H9 (cell line): ENCODE measurements at regions not wholly inside any gene's neighbourhood (a gene's known extent, or its start where the extent isn't known, plus 50 kb on each side); places are given as distances from the start of the nearest gene placed in this dataset.

ENCODE experiments used
- DNase-seq: peaks from one replicate; pipeline ENCODE4 v3.0.0-alpha.2; 2017
- H2AFZ ChIP-seq: one replicate; pipeline ENCODE4 v1.6.1; 2013; ENCODE audit warnings: mild to moderate bottlenecking, low read length, control low read depth, moderate library complexity
- H2AK5ac ChIP-seq: 2 replicates; pipeline ENCODE4 v1.6.1; 2013; ENCODE audit warnings: low read length, control low read depth, mixed read lengths; ENCODE audit not compliant: insufficient read length
- H2BK120ac ChIP-seq: one replicate; pipeline ENCODE4 v1.6.1; 2013; ENCODE audit warnings: low read depth, mild to moderate bottlenecking, low read length, control low read depth, inconsistent platforms; ENCODE audit not compliant: poor library complexity, severe bottlenecking
- H2BK12ac ChIP-seq: 2 replicates; pipeline ENCODE4 v1.6.1; 2013; ENCODE audit warnings: low read length, control low read depth, mixed read lengths, low read depth; ENCODE audit not compliant: insufficient read length
- H2BK15ac ChIP-seq: 2 replicates; pipeline ENCODE4 v1.6.1; 2013; ENCODE audit warnings: low read depth, low read length, control low read depth
- H2BK20ac ChIP-seq: one replicate; pipeline ENCODE4 v1.6.1; 2013; ENCODE audit warnings: low read depth, mild to moderate bottlenecking, low read length, control low read depth, inconsistent platforms; ENCODE audit not compliant: poor library complexity, severe bottlenecking
- H2BK5ac ChIP-seq: 2 replicates; pipeline ENCODE4 v1.6.1; 2013; ENCODE audit warnings: low read length, control low read depth, mixed read lengths; ENCODE audit not compliant: insufficient read length
- H3K14ac ChIP-seq: 2 replicates; pipeline ENCODE4 v1.6.1; 2013; ENCODE audit warnings: low read length, control low read depth; ENCODE audit not compliant: insufficient read depth
- H3K18ac ChIP-seq: 2 replicates; pipeline ENCODE4 v1.6.1; 2013; ENCODE audit warnings: low read depth, mild to moderate bottlenecking, mixed read lengths, low read length, control low read depth; ENCODE audit not compliant: insufficient read length
- H3K23ac ChIP-seq: 2 replicates; pipeline ENCODE4 v1.6.1; 2013; ENCODE audit warnings: low read length, control low read depth, mixed read lengths, low read depth; ENCODE audit not compliant: insufficient read length
- H3K23me2 ChIP-seq: 2 replicates; pipeline ENCODE4 v1.6.1; 2013; ENCODE audit warnings: low read depth, mild to moderate bottlenecking, mixed read lengths, low read length, control low read depth; ENCODE audit not compliant: insufficient read length, poor library complexity, severe bottlenecking
- H3K27ac ChIP-seq: 2 replicates; pipeline ENCODE4 v1.5.1; 2013; ENCODE audit warnings: low read length, control low read depth, mixed read lengths, low read depth; ENCODE audit not compliant: insufficient read length
- H3K27me3 ChIP-seq: 2 replicates; pipeline ENCODE4 v1.6.1; 2013; ENCODE audit warnings: low read length, control low read depth, inconsistent platforms; ENCODE audit not compliant: insufficient read depth
- H3K4ac ChIP-seq: 2 replicates; pipeline ENCODE4 v1.6.1; 2013; ENCODE audit warnings: low read depth, mild to moderate bottlenecking, control low read depth, inconsistent platforms, low read length, moderate library complexity
- H3K4me1 ChIP-seq: 2 replicates; pipeline ENCODE4 v1.6.1; 2013; ENCODE audit warnings: low read length, control low read depth, inconsistent platforms; ENCODE audit not compliant: insufficient read depth
- H3K4me2 ChIP-seq: 2 replicates; pipeline ENCODE4 v1.6.1; 2013; ENCODE audit warnings: low read length, control low read depth, mixed read lengths; ENCODE audit not compliant: insufficient read length, insufficient read depth
- H3K56ac ChIP-seq: 2 replicates; pipeline ENCODE4 v1.6.1; 2013; ENCODE audit warnings: low read depth, mild to moderate bottlenecking, mixed read lengths, low read length, control low read depth; ENCODE audit not compliant: insufficient read length
- H3K79me1 ChIP-seq: 2 replicates; pipeline ENCODE4 v1.6.1; 2013; ENCODE audit warnings: low read depth, mild to moderate bottlenecking, moderate library complexity, low read length, control low read depth, inconsistent platforms; ENCODE audit not compliant: insufficient read depth, poor library complexity, severe bottlenecking
- H3K79me2 ChIP-seq: 2 replicates; pipeline ENCODE4 v1.6.1; 2013; ENCODE audit warnings: low read length, control low read depth, inconsistent platforms; ENCODE audit not compliant: insufficient read depth
- H3K9ac ChIP-seq: 2 replicates; pipeline ENCODE4 v1.6.1; 2013; ENCODE audit warnings: low read length, control low read depth, mixed read lengths; ENCODE audit not compliant: insufficient read length; ENCODE audit errors: extremely low read depth
- H3K9me3 ChIP-seq: one replicate; pipeline ENCODE4 v1.6.1; 2013; ENCODE audit warnings: low read depth, low read length, inconsistent platforms; ENCODE audit not compliant: control insufficient read depth
- H3T11ph ChIP-seq: one replicate; pipeline ENCODE4 v1.6.1; 2013; ENCODE audit warnings: mild to moderate bottlenecking, low read length, control low read depth, inconsistent platforms
- H4K20me1 ChIP-seq: one replicate; pipeline ENCODE4 v1.6.1; 2013; ENCODE audit not compliant: control insufficient read depth, insufficient read length, insufficient read depth
- H4K5ac ChIP-seq: 2 replicates; pipeline ENCODE4 v1.6.1; 2013; ENCODE audit warnings: low read depth, mild to moderate bottlenecking, mixed read lengths, low read length, control low read depth; ENCODE audit not compliant: insufficient read length
- H4K8ac ChIP-seq: replicated peaks from 2 replicates; pipeline ENCODE4 v1.6.1; 2013; ENCODE audit warnings: low read length, control low read depth, mixed read lengths, low read depth; ENCODE audit not compliant: insufficient read length
- H4K91ac ChIP-seq: 2 replicates; pipeline ENCODE4 v1.6.1; 2013; ENCODE audit warnings: low read depth, mild to moderate bottlenecking, moderate library complexity, mixed read lengths, low read length, control low read depth; ENCODE audit not compliant: insufficient read length
- H3K27ac Mint-ChIP-seq, 3 experiments: 2 replicates in 2 of 3; 3 replicates in 1 of 3; pipeline ENCODE4 v1.8.0; 2020 to 2021; ENCODE audit warnings: mixed read lengths in 3 of 3, mild to moderate bottlenecking in 1 of 3, moderate library complexity in 1 of 3
- H3K27me3 Mint-ChIP-seq: 2 replicates; pipeline ENCODE4 v1.8.0; 2021; ENCODE audit warnings: low read depth, mild to moderate bottlenecking, moderate library complexity, mixed read lengths
- H3K36me3 Mint-ChIP-seq, 3 experiments: 2 replicates in 2 of 3; 3 replicates in 1 of 3; pipeline ENCODE4 v1.8.0; 2020 to 2021; ENCODE audit warnings: low read depth in 3 of 3, mixed read lengths in 3 of 3; ENCODE audit not compliant: insufficient read depth in 1 of 3
- H3K4me1 Mint-ChIP-seq, 2 experiments: 2 replicates each; pipeline ENCODE4 v1.8.0; 2020; ENCODE audit warnings: mixed read lengths in 2 of 2
- H3K4me3 Mint-ChIP-seq, 2 experiments: 2 replicates in 1 of 2; 3 replicates in 1 of 2; pipeline ENCODE4 v1.8.0; 2020 to 2021; ENCODE audit warnings: mild to moderate bottlenecking in 2 of 2, mixed read lengths in 2 of 2, moderate library complexity in 1 of 2
- H3K9me3 Mint-ChIP-seq, 2 experiments: 2 replicates in 1 of 2; 3 replicates in 1 of 2; pipeline ENCODE4 v1.8.0; 2020; ENCODE audit warnings: mild to moderate bottlenecking in 2 of 2, mixed read lengths in 2 of 2, moderate library complexity in 1 of 2
- CTCF ChIP-seq: fragments of 200-600 bp; sonication (generic); conservative IDR thresholded peaks from 3 replicates; pipeline ENCODE4 v1.8.0; 2021; ENCODE audit warnings: antibody characterized with exemption, mild to moderate bottlenecking
- WGBS: extraction: QIAGEN DNeasy Blood & Tissue Kit; methylation state at CpG from one replicate; pipeline ENCODE4 v1.1.7; 2013; ENCODE audit warnings: missing lambda C conversion rate, low lambda C conversion rate, mixed read lengths; ENCODE audit not compliant: insufficient read length; ENCODE audit errors: extremely low coverage; 5-methylcytosine and 5-hydroxymethylcytosine counted together

DNA sequence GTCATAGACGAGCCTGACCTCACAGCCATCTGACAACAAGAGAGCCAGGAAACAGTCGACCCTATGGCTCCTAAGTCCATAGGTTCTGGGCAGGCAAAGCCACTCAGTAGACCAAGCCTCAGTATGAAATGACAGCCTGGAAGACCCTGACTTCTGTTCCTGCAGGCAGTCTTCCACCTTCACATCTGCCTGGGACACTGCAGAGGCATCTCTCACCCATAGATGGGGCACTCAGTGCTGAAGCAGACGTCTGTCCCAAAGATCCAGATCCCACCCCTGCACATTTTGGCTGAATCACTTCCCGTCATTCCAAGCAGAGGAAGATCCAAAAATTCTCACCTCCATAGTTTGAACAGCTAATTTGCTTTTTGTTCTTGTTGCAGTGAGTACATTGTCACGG is 139.3 kb upstream of the ZNF507 start:
- Histone ChIP-seq H3K9me3 (no peaks in the 10 kb centered on the region), H3K27me3 (no peaks in the 10 kb centered on the region), H2BK12ac (no peak overlapping the region), H2AFZ (no peak overlapping the region), H3K79me1 (no peaks in the 10 kb centered on the region), H3K23ac (no peak overlapping the region), H3K14ac (no peak overlapping the region), H2BK120ac (no peak overlapping the region), H3K4me1 (no peaks in the 10 kb centered on the region), H3T11ph (no peak overlapping the region), H3K79me2 (no peaks in the 10 kb centered on the region), H3K56ac (no peak overlapping the region), H4K20me1 (no peaks in the 10 kb centered on the region), H2BK5ac (no peak overlapping the region), H4K8ac (no peak overlapping the region), H4K5ac (no peak overlapping the region), H2BK20ac (no peak overlapping the region), H3K4me2 (no peak overlapping the region), H4K91ac (no peak overlapping the region), H2BK15ac (no peak overlapping the region), H3K4ac (no peak overlapping the region), H2AK5ac (no peak overlapping the region), H3K27ac (no peak overlapping the region), H3K9ac (no peak overlapping the region), H3K18ac (no peak overlapping the region), H3K23me2 (no peaks in the 10 kb centered on the region)
- no peaks in the 10 kb centered on the region for H3K4me1 Mint-ChIP-seq
- no peak overlapping the region for H3K27ac Mint-ChIP-seq
- peaks cover 0 to 8% (median 5%) of the 10 kb centered on the region in 3 experiments; a peak in 5 of 7 replicates for H3K36me3 Mint-ChIP-seq
- peak; percentile 29; the same call in 2 of the 3 replicates for TF ChIP-seq CTCF
- DNase-seq: no peak
- peaks cover 5% of the 10 kb centered on the region; the same call in 1 of the 2 replicates for H3K27me3 Mint-ChIP-seq
- no peak overlapping the region for H3K4me3 Mint-ChIP-seq
- H3K9me3 Mint-ChIP-seq: peaks cover 11 to 12% of the 10 kb centered on the region in 2 experiments
- whole genome bisulfite sequencing: no CpG with 5 or more reads among the region's 5 CpGs
